ENCODE measurements at regions not wholly inside any gene's neighbourhood (a gene's known extent, or its start where the extent isn't known, plus 50 kb on each side); places are given as distances from the start of the nearest gene placed in this dataset.

- TF ChIP-seq YY1 (IDR thresholded peaks at IDR 0.05; ENCODE audit: insufficient read depth, insufficient read length) (no peak), SUZ12 (IDR thresholded peaks at IDR 0.05; ENCODE audit: extremely low read depth, insufficient read depth, insufficient read length) (no peak)
These were observed 169.8 kb downstream of the SAMD5 start for GRCh38 chr6:147678253-147678652.

Measured in NT2/D1 (cell line).